Brain microvascular endothelial cell (primary cell): ENCODE measurements at regions not wholly inside any gene's neighbourhood (a gene's known extent, or its start where the extent isn't known, plus 50 kb on each side); places are given as distances from the start of the nearest gene placed in this dataset.

Experiments
- DNase-seq: peaks from one replicate; pipeline ENCODE4 v3.0.0-alpha.2; 2020
- H3K27ac ChIP-seq: fragments of 250-450 bp; sonication (Bioruptor Pico); 2 replicates; pipeline ENCODE4 v1.5.1; 2020; ENCODE audit warnings: mild to moderate bottlenecking, moderate library complexity
- H3K27me3 ChIP-seq: fragments of 250-450 bp; sonication (Bioruptor Pico); replicated peaks from 2 replicates; pipeline ENCODE4 v1.5.1; 2020; ENCODE audit warnings: mild to moderate bottlenecking
- H3K36me3 ChIP-seq: fragments of 250-450 bp; sonication (Bioruptor Pico); replicated peaks from 2 replicates; pipeline ENCODE4 v1.5.1; 2020; ENCODE audit warnings: mild to moderate bottlenecking
- H3K4me3 ChIP-seq: 2 replicates; pipeline ENCODE4 v1.5.1; 2011; ENCODE audit warnings: low read depth, mild to moderate bottlenecking, control low read depth, low read length, moderate library complexity
- CTCF ChIP-seq: IDR thresholded peaks from 2 replicates; pipeline ENCODE4 v1.5.1; 2011; ENCODE audit warnings: low read depth, mild to moderate bottlenecking, moderate library complexity, low read length, control low read depth, inconsistent platforms; ENCODE audit errors: missing control alignments
- in situ Hi-C: cut with HindIII; loops from 2 replicates; pipeline ENCODE4 v1.10.0; 2017; ENCODE audit warnings: low sequenced_read_pairs, low pct_ligation_motif_present

- H3K27me3 ChIP-seq, result no peaks in the 10 kb centered on the region
- in situ Hi-C loops, result no loop called here
- H3K36me3 ChIP-seq, result no peaks in the 10 kb centered on the region
- TF ChIP-seq CTCF, result no peak
- H3K27ac ChIP-seq, result peak overlapping the region; percentile 51
- peak; percentile 81 for DNase-seq
- no peak overlapping the region for H3K4me3 ChIP-seq
These were observed 332.3 kb downstream of the BCKDHB start for GRCh38 chr6:80438772-80439171.

GRCh38 chr6:80437801-80438200 is 331.3 kb downstream of the BCKDHB start:
- no peak for TF ChIP-seq CTCF
- peak overlapping the region; percentile 4 for H3K27ac ChIP-seq
- H3K27me3 ChIP-seq, result no peaks in the 10 kb centered on the region
- in situ Hi-C loops, result no loop called here
- DNase-seq, result no peak
- H3K4me3 ChIP-seq, result no peak overlapping the region
- no peaks in the 10 kb centered on the region for H3K36me3 ChIP-seq

GRCh38 chr6:80437221-80437620 is 330.8 kb downstream of the BCKDHB start:
- no peak overlapping the region for H3K27ac ChIP-seq
- TF ChIP-seq CTCF, result no peak
- no peaks in the 10 kb centered on the region for H3K36me3 ChIP-seq

GRCh38 chr6:80436663-80437062 is 330.2 kb downstream of the BCKDHB start:
- no peak for DNase-seq
- in situ Hi-C loops, result no loop called here

More at GRCh38 chr6:80437221-80437620, 330.8 kb downstream of the BCKDHB start:
- no peak overlapping the region for H3K4me3 ChIP-seq
- H3K27me3 ChIP-seq, result no peaks in the 10 kb centered on the region
- peak; percentile 1 for DNase-seq
- in situ Hi-C loops, result no loop called here

GRCh38 chr6:80435457-80435856 is 329.0 kb downstream of the BCKDHB start:
- no peak for TF ChIP-seq CTCF

More at GRCh38 chr6:80436663-80437062, 330.2 kb downstream of the BCKDHB start:
- Histone ChIP-seq H3K27ac (no peak overlapping the region), H3K4me3 (no peak overlapping the region), H3K36me3 (no peaks in the 10 kb centered on the region), H3K27me3 (no peaks in the 10 kb centered on the region)
- no peak for TF ChIP-seq CTCF

GRCh38 chr6:80434691-80435350 is 328.4 kb downstream of the BCKDHB start:
- no peak overlapping the region for H3K4me3 ChIP-seq
- no peak for DNase-seq
- H3K27me3 ChIP-seq, result no peaks in the 10 kb centered on the region
- no peak overlapping the region for H3K27ac ChIP-seq
- TF ChIP-seq CTCF, result no peak
- no peaks in the 10 kb centered on the region for H3K36me3 ChIP-seq
- in situ Hi-C loops, result no loop called here

More at GRCh38 chr6:80435457-80435856, 329.0 kb downstream of the BCKDHB start:
- in situ Hi-C loops, result no loop called here
- H3K27ac ChIP-seq, result no peak overlapping the region
- H3K36me3 ChIP-seq, result no peaks in the 10 kb centered on the region
- no peak overlapping the region for H3K4me3 ChIP-seq
- no peak for DNase-seq
- H3K27me3 ChIP-seq, result no peaks in the 10 kb centered on the region
